Fibroblast of lung (primary cell): ENCODE measurements at regions not wholly inside any gene's neighbourhood (a gene's known extent, or its start where the extent isn't known, plus 50 kb on each side); places are given as distances from the start of the nearest gene placed in this dataset.

Experiments
- DNase-seq, 2 donors: peaks; one replicate each; pipeline versions ENCODE4 v3.0.0 to v3.0.0-alpha.2; 2010; ENCODE audit warnings: low read depth in 2 of 2
- H2AFZ ChIP-seq: 2 replicates; pipeline ENCODE4 v1.5.1; 2012; ENCODE audit warnings: low read length, control low read depth, inconsistent platforms
- H3K27ac ChIP-seq: 2 replicates; pipeline ENCODE4 v1.5.1; 2011; ENCODE audit warnings: low read length, control low read depth; ENCODE audit not compliant: insufficient read depth
- H3K27me3 ChIP-seq: 2 replicates; pipeline ENCODE4 v1.5.1; 2011; ENCODE audit warnings: mild to moderate bottlenecking, low read length; ENCODE audit not compliant: control insufficient read depth, insufficient read depth
- H3K36me3 ChIP-seq: 2 replicates; pipeline ENCODE4 v1.5.1; 2011; ENCODE audit warnings: low read length; ENCODE audit not compliant: control insufficient read depth, insufficient read depth
- H3K4me1 ChIP-seq: 2 replicates; pipeline ENCODE4 v1.5.1; 2011; ENCODE audit warnings: low read length; ENCODE audit not compliant: control insufficient read depth, insufficient read depth; ENCODE audit errors: extremely low read depth
- H3K4me2 ChIP-seq: 2 replicates; pipeline ENCODE4 v1.5.1; 2011; ENCODE audit warnings: low read length, control low read depth; ENCODE audit not compliant: insufficient read depth; ENCODE audit errors: extremely low read depth
- H3K4me3 ChIP-seq, 4 experiments: fragments of 200-600 bp in 1 of 4; sonication (generic) in 1 of 4; replicated peaks in 1 of 4; 2 replicates each; pipeline ENCODE4 v1.5.1; 2011 to 2016; ENCODE audit warnings: low read length in 4 of 4, low read depth in 3 of 4, mild to moderate bottlenecking in 3 of 4, control low read depth in 2 of 4, inconsistent platforms in 1 of 4, mixed read lengths in 1 of 4; ENCODE audit not compliant: insufficient read depth in 1 of 4; ENCODE audit errors: control extremely low read depth in 1 of 4
- H3K79me2 ChIP-seq: 2 replicates; pipeline ENCODE4 v1.5.1; 2012; ENCODE audit warnings: mild to moderate bottlenecking, low read length, inconsistent platforms; ENCODE audit not compliant: control insufficient read depth, insufficient read depth
- H3K9ac ChIP-seq: 2 replicates; pipeline ENCODE4 v1.5.1; 2011; ENCODE audit warnings: mild to moderate bottlenecking, low read length, control low read depth; ENCODE audit not compliant: insufficient read depth
- H3K9me3 ChIP-seq: 2 replicates; pipeline ENCODE4 v1.5.1; 2012; ENCODE audit warnings: low read depth, low read length; ENCODE audit not compliant: control insufficient read depth, insufficient read depth
- H4K20me1 ChIP-seq: 2 replicates; pipeline ENCODE4 v1.5.1; 2011; ENCODE audit warnings: low read length; ENCODE audit not compliant: control insufficient read depth, insufficient read depth; ENCODE audit errors: extremely low read depth
- EZH2 ChIP-seq: IDR thresholded peaks from 2 replicates; pipeline ENCODE4 v1.5.1; 2012; ENCODE audit warnings: low read length, control low read depth, mild to moderate bottlenecking; ENCODE audit errors: missing control alignments
- TF ChIP-seq, protein P1 (sequence below), 2 donors: IDR thresholded peaks in 1 of 2; conservative IDR thresholded peaks in 1 of 2; 1 replicate in 1 of 2; 2 replicates in 1 of 2; pipeline ENCODE4 v1.5.1; 2011 to 2012; ENCODE audit warnings: low read length in 2 of 2, control low read depth in 1 of 2, inconsistent platforms in 1 of 2, low read depth in 1 of 2, mild to moderate bottlenecking in 1 of 2

GRCh38 chr3:156760333-156760732, 65.8 kb upstream of the LEKR1 start:
- Histone ChIP-seq H3K4me2 (no peak overlapping the region), H3K79me2 (no peaks in the 10 kb centered on the region), H3K4me1 (peaks cover 5% of the 10 kb centered on the region), H3K27me3 (no peaks in the 10 kb centered on the region), H3K4me3 (no peak overlapping the region), H3K27ac (no peak overlapping the region), H4K20me1 (no peaks in the 10 kb centered on the region), H3K9ac (no peak overlapping the region), H3K9me3 (no peaks in the 10 kb centered on the region), H2AFZ (no peak overlapping the region), H3K36me3 (no peaks in the 10 kb centered on the region)
- TF ChIP-seq, protein P1, sequence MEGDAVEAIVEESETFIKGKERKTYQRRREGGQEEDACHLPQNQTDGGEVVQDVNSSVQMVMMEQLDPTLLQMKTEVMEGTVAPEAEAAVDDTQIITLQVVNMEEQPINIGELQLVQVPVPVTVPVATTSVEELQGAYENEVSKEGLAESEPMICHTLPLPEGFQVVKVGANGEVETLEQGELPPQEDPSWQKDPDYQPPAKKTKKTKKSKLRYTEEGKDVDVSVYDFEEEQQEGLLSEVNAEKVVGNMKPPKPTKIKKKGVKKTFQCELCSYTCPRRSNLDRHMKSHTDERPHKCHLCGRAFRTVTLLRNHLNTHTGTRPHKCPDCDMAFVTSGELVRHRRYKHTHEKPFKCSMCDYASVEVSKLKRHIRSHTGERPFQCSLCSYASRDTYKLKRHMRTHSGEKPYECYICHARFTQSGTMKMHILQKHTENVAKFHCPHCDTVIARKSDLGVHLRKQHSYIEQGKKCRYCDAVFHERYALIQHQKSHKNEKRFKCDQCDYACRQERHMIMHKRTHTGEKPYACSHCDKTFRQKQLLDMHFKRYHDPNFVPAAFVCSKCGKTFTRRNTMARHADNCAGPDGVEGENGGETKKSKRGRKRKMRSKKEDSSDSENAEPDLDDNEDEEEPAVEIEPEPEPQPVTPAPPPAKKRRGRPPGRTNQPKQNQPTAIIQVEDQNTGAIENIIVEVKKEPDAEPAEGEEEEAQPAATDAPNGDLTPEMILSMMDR (conservative IDR thresholded peaks at IDR 0.05 in 1 of 2, IDR thresholded peaks at IDR 0.05 in 1 of 2; ENCODE audit: low read depth in 1 of 2, low read length in 2 of 2): no peak
- no peak for TF ChIP-seq EZH2
- DNase-seq: no peak

GRCh38 chr3:156761007-156761406, 65.1 kb upstream of the LEKR1 start:
- TF ChIP-seq, protein P1 (conservative IDR thresholded peaks at IDR 0.05 in 1 of 2, IDR thresholded peaks at IDR 0.05 in 1 of 2; ENCODE audit: low read depth in 1 of 2, low read length in 2 of 2): no peak
- no peak for TF ChIP-seq EZH2
- Histone ChIP-seq H3K4me2 (no peak overlapping the region), H3K79me2 (no peaks in the 10 kb centered on the region), H2AFZ (no peak overlapping the region), H3K27ac (no peak overlapping the region), H3K36me3 (no peaks in the 10 kb centered on the region), H3K4me3 (no peak overlapping the region), H3K9ac (no peak overlapping the region), H4K20me1 (no peaks in the 10 kb centered on the region), H3K27me3 (no peaks in the 10 kb centered on the region), H3K9me3 (no peaks in the 10 kb centered on the region), H3K4me1 (peaks cover 5% of the 10 kb centered on the region)
- no peak for DNase-seq

- Histone ChIP-seq H3K4me2 (no peak overlapping the region), H3K9ac (no peak overlapping the region)
Measured at GRCh38 chr3:156761713-156762451, 64.3 kb upstream of the LEKR1 start.

More at GRCh38 chr3:156761713-156762451, 64.3 kb upstream of the LEKR1 start:
- Histone ChIP-seq H3K27me3 (no peaks in the 10 kb centered on the region), H3K79me2 (no peaks in the 10 kb centered on the region), H3K4me1 (peaks cover 5% of the 10 kb centered on the region), H3K4me3 (no peak overlapping the region), H4K20me1 (no peaks in the 10 kb centered on the region), H3K9me3 (no peaks in the 10 kb centered on the region), H3K36me3 (no peaks in the 10 kb centered on the region), H3K27ac (peak overlapping the region; percentile 68), H2AFZ (no peak overlapping the region)
- peak; percentile 30 to 92 for DNase-seq
- no peak for TF ChIP-seq EZH2
- TF ChIP-seq, protein P1 (conservative IDR thresholded peaks at IDR 0.05 in 1 of 2, IDR thresholded peaks at IDR 0.05 in 1 of 2; ENCODE audit: low read depth in 1 of 2, low read length in 2 of 2): peak; percentile 32 to 35
